Bronchial epithelial cell (primary cell): ENCODE measurements at regions not wholly inside any gene's neighbourhood (a gene's known extent, or its start where the extent isn't known, plus 50 kb on each side); places are given as distances from the start of the nearest gene placed in this dataset.

Experiments
- DNase-seq: peaks from one replicate; pipeline ENCODE4 v3.0.0-alpha.2; 2010; ENCODE audit warnings: low read depth
- FAIRE-seq: peaks from 2 replicates; lab custom pipeline; 2011; peaks lifted over from hg19 to GRCh38; lab: Jason Lieb, UNC
- H3K27me3 ChIP-seq: 2 replicates; pipeline ENCODE4 v1.5.1; 2011; ENCODE audit warnings: low read length; ENCODE audit not compliant: control insufficient read depth, insufficient read depth
- H3K36me3 ChIP-seq: 2 replicates; pipeline ENCODE4 v1.5.1; 2011; ENCODE audit warnings: low read length; ENCODE audit not compliant: control insufficient read depth, insufficient read depth
- H3K4me3 ChIP-seq: 2 replicates; pipeline ENCODE4 v1.5.1; 2011; ENCODE audit warnings: mild to moderate bottlenecking, low read depth, low read length, control low read depth
- CTCF ChIP-seq: IDR thresholded peaks from 2 replicates; pipeline ENCODE4 v1.5.1; 2011; ENCODE audit warnings: mild to moderate bottlenecking, moderate library complexity, low read length, control low read depth, inconsistent platforms; ENCODE audit not compliant: insufficient read depth, severe bottlenecking

- DNase-seq: no peak
- no peak for TF ChIP-seq CTCF
- FAIRE-seq: no peak
- Histone ChIP-seq H3K27me3 (no peaks in the 10 kb centered on the region), H3K36me3 (no peaks in the 10 kb centered on the region), H3K4me3 (no peak overlapping the region)
These were observed 569.1 kb upstream of the ZFP42 start for GRCh38 chr4:187426511-187426910.

GRCh38 chr4:187432310-187432709, 563.3 kb upstream of the ZFP42 start:
- DNase-seq (no peak), FAIRE-seq (peak; percentile 75)
- no peak for TF ChIP-seq CTCF
- H3K4me3 ChIP-seq: no peak overlapping the region
- no peaks in the 10 kb centered on the region for H3K36me3 ChIP-seq
- no peaks in the 10 kb centered on the region for H3K27me3 ChIP-seq

- no peaks in the 10 kb centered on the region for H3K36me3 ChIP-seq
- H3K4me3 ChIP-seq: no peak overlapping the region
- H3K27me3 ChIP-seq: no peaks in the 10 kb centered on the region
- no peak for TF ChIP-seq CTCF
- FAIRE-seq (no peak), DNase-seq (no peak)
These were observed 562.4 kb upstream of the ZFP42 start for GRCh38 chr4:187433141-187433540.

GRCh38 chr4:187436251-187436650, 559.3 kb upstream of the ZFP42 start:
- Histone ChIP-seq H3K27me3 (no peaks in the 10 kb centered on the region), H3K36me3 (no peaks in the 10 kb centered on the region), H3K4me3 (no peak overlapping the region)
- DNase-seq: no peak
- FAIRE-seq: no peak
- TF ChIP-seq CTCF: no peak

- no peak for TF ChIP-seq CTCF
- no peak overlapping the region for H3K4me3 ChIP-seq
- no peaks in the 10 kb centered on the region for H3K36me3 ChIP-seq
- no peak for FAIRE-seq
- peak; percentile 17 for DNase-seq
- no peaks in the 10 kb centered on the region for H3K27me3 ChIP-seq
These were observed 551.5 kb upstream of the ZFP42 start for GRCh38 chr4:187444061-187444460.

- Histone ChIP-seq H3K4me3 (no peak overlapping the region), H3K36me3 (no peaks in the 10 kb centered on the region), H3K27me3 (no peaks in the 10 kb centered on the region)
- FAIRE-seq: no peak
- no peak for DNase-seq
- no peak for TF ChIP-seq CTCF
These were observed 545.9 kb upstream of the ZFP42 start for GRCh38 chr4:187449702-187450101.
